ENCODE measurements at regions not wholly inside any gene's neighbourhood (a gene's known extent, or its start where the extent isn't known, plus 50 kb on each side); places are given as distances from the start of the nearest gene placed in this dataset.
A peak's percentile ranks its signal among the peaks of the same experiment; 100 is the strongest.

DNA sequence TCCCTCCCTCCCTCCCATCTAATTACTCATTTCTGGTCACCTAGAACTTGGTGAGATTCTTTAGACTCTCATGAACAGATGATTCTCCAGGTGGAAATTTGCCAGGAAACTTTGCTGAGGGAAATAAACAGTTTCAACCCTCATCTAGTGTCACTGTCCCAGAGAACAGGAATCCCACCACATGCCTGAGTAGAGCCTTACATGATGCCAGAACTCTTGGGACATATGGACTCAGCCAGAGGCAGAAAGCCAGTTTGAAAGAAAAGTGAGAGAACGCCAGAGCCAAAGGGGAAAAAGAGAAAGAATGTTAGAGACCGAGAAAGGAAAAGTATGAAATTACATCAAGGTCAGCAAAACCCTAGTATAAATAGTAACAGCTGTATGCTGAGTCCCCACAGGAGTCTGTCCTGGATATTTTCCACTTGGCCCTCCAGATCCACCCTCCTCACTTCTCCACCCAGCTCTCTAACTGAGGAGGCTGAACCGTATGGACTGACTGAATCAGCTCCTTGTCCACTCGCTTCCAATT is 127.5 kb upstream of the COL21A1 start:
- H3K9me3 ChIP-seq (ENCODE audit: control insufficient read depth, insufficient read depth, low read length): no peaks in the 10 kb centered on the region
- peaks cover 12% of the 10 kb centered on the region for H3K4me1 ChIP-seq (ENCODE audit: control insufficient read depth, insufficient read depth, low read length)
- dilution Hi-C loops (cut with HindIII; ENCODE audit: low sequenced_read_pairs, unreplicated experiment) (loop anchor here (25.0 kb wide), 1 partner anchor 212 kb away; no protein-coding TSS in a partner anchor), intact Hi-C loops (cut with micrococcal nuclease) (loop anchor here (5.0 kb wide), 2 partner anchors 42 to 77 kb away; no protein-coding TSS in a partner anchor), in situ Hi-C loops (cut with MboI; ENCODE audit: low sequenced_read_pairs) (loop anchor here (25.0 kb wide), 1 partner anchor 487 kb away; no protein-coding TSS in a partner anchor)
- ChIA-PET CTCF (no interaction called here), POLR2A (ENCODE audit: unreplicated experiment) (no interaction called here)
- H4K5ac ChIP-seq (ENCODE audit: low read depth, low read length): peak overlapping the region; percentile 16
- no peaks in the 10 kb centered on the region for H3K79me1 ChIP-seq (ENCODE audit: low read depth in 1 of 2, low read length in 2 of 2)
- H2AFZ ChIP-seq (replicated peaks; ENCODE audit: low read length, poor library complexity): peak overlapping the region; percentile 66
- H3K36me3 ChIP-seq (ENCODE audit: control insufficient read depth, insufficient read depth, low read length): no peaks in the 10 kb centered on the region
- WGBS, 2 experiments (ENCODE audit: extremely low coverage in 2 of 2, insufficient read length in 1 of 2): no CpG with 5 or more reads among the region's 4 CpGs
- H3K27ac ChIP-seq (ENCODE audit: insufficient read depth, low read length): peak overlapping the region; percentile 70; the same call in 1 of the 2 replicates
- peak overlapping the region; percentile 4; the same call in 1 of the 3 replicates for H2BK15ac ChIP-seq (ENCODE audit: low read depth, low read length)
- peak overlapping the region; percentile 79 for H2AK5ac ChIP-seq (ENCODE audit: low read depth, low read length)
- peak overlapping the region; percentile 59 for H3K18ac ChIP-seq (ENCODE audit: low read depth, low read length)
- H2BK5ac ChIP-seq (ENCODE audit: low read depth, low read length, poor library complexity, severe bottlenecking): peak overlapping the region; percentile 47
- ATAC-seq (ENCODE audit: low read depth): peak; percentile 73
- no peak overlapping the region for H4K91ac ChIP-seq (ENCODE audit: insufficient read depth, low read depth, low read length)
- H3K23ac ChIP-seq (ENCODE audit: low read depth, low read length): peak overlapping the region; percentile 36; the same call in 1 of the 2 replicates
- H2BK20ac ChIP-seq (ENCODE audit: low read depth, low read length): peak overlapping the region; percentile 44; the same call in 1 of the 2 replicates
- peak; percentile 65 for DNase-seq
- peak overlapping the region; percentile 73 for H3K4ac ChIP-seq (ENCODE audit: low read depth, low read length)
- peak overlapping the region; percentile 18 for H2AK9ac ChIP-seq (replicated peaks; ENCODE audit: low read depth, low read length, poor library complexity)
- peak overlapping the region in 1 of 2 experiments; percentile 62; a peak in 1 of 4 replicates for H4K8ac ChIP-seq (ENCODE audit: low read depth in 2 of 2, low read length in 2 of 2)
- no peaks in the 10 kb centered on the region for H3K27me3 ChIP-seq (ENCODE audit: control insufficient read depth, insufficient read depth, low read length)
- H4K20me1 ChIP-seq (ENCODE audit: insufficient read depth, low read length): 0 out of 2 replicates have a peak, but pooled peaks cover 2% of the 10 kb centered on the region
- no peak overlapping the region for H3K56ac ChIP-seq (ENCODE audit: extremely low read depth, insufficient read depth, low read length)
- no peak overlapping the region for H3K4me3 ChIP-seq (ENCODE audit: insufficient read depth, low read depth, low read length)
- BruUV-seq (replicated peaks): no TSS peak
- TF ChIP-seq BHLHE40 (IDR thresholded peaks at IDR 0.05; ENCODE audit: low read depth, low read length) (no peak), RCOR1 (IDR thresholded peaks at IDR 0.05; ENCODE audit: insufficient replicate concordance, low read length) (no peak), MXI1 (IDR thresholded peaks at IDR 0.05; ENCODE audit: borderline replicate concordance, low read depth, low read length) (no peak), POLR2A (IDR thresholded peaks at IDR 0.05; ENCODE audit: low read depth, low read length) (no peak), ELK1 (IDR thresholded peaks at IDR 0.05; ENCODE audit: borderline replicate concordance, low read depth, low read length) (no peak), SMC3 (IDR thresholded peaks at IDR 0.05; ENCODE audit: low read depth, low read length) (no peak), RAD21 (IDR thresholded peaks at IDR 0.05; ENCODE audit: low read length) (no peak), MAZ (IDR thresholded peaks at IDR 0.05; ENCODE audit: borderline replicate concordance, low read depth, low read length) (no peak), CEBPB (IDR thresholded peaks at IDR 0.05; ENCODE audit: low read depth, low read length) (no peak), CHD1 (IDR thresholded peaks at IDR 0.05; ENCODE audit: low read depth, low read length) (no peak)
- H3K9ac ChIP-seq (ENCODE audit: low read depth, low read length): peak overlapping the region; percentile 22; the same call in 1 of the 2 replicates
- H2BK120ac ChIP-seq (ENCODE audit: low read depth, low read length): peak overlapping the region; percentile 52
- H3K14ac ChIP-seq (replicated peaks; ENCODE audit: low read depth, low read length): peak overlapping the region; percentile 4
- H3K4me2 ChIP-seq (ENCODE audit: low read depth, low read length): peak overlapping the region; percentile 51
- peaks cover 7% of the 10 kb centered on the region for H3K9me1 ChIP-seq (ENCODE audit: insufficient read depth, low read length)

Data from IMR-90 (cell line).